ENCODE measurements at regions not wholly inside any gene's neighbourhood (a gene's known extent, or its start where the extent isn't known, plus 50 kb on each side); places are given as distances from the start of the nearest gene placed in this dataset.

DNA sequence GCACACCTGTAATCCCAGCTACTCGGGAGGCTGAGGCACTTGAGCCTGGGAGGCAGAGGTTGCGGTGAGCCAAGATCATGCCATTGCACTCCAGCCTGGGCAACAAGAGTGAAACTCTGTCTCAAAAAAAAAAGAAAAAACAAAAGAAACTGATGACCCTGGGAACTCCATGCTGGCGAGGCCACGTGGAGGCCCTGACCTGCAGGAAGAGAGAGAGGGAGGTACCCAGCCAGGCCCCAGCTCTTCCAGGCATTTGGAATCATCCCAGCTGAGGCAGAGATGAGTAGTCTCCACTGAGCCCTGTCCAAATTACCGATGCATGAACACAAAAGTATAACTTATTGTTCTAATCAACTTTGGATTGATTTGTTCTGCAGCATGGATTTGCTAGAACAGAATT lies 132.0 kb upstream of the ZBTB40 start:
- WGBS (ENCODE audit: extremely low coverage, insufficient coverage, low lambda C conversion rate), result no CpG with 5 or more reads among the region's 5 CpGs
- Histone ChIP-seq H3K18ac (ENCODE audit: low read length) (no peak overlapping the region), H2BK120ac (ENCODE audit: low read depth, low read length) (no peak overlapping the region), H2BK15ac (replicated peaks; ENCODE audit: low read depth) (no peak overlapping the region), H3K56ac (ENCODE audit: low read length) (no peak overlapping the region), H3K36me3 (ENCODE audit: control insufficient read depth, insufficient read depth, low read length) (no peaks in the 10 kb centered on the region), H3K27me3 (ENCODE audit: insufficient read depth, low read length, poor library complexity) (no peaks in the 10 kb centered on the region), H3K79me2 (ENCODE audit: control insufficient read depth, insufficient read depth, low read length) (no peaks in the 10 kb centered on the region), H4K8ac (ENCODE audit: low read depth, low read length) (no peak overlapping the region), H3K4me2 (ENCODE audit: low read length) (no peak overlapping the region), H3K4ac (ENCODE audit: low read depth, low read length) (no peak overlapping the region), H2AK5ac (ENCODE audit: low read length) (no peak overlapping the region), H2BK5ac (ENCODE audit: low read length) (no peak overlapping the region), H3K79me1 (ENCODE audit: low read length) (no peaks in the 10 kb centered on the region), H3K4me3 (ENCODE audit: low read length) (no peak overlapping the region), H3K23ac (ENCODE audit: low read length) (no peak overlapping the region), H3K27ac (ENCODE audit: low read depth, low read length) (no peak overlapping the region), H3K4me1 (ENCODE audit: control insufficient read depth, low read depth, low read length) (peaks cover 2% of the 10 kb centered on the region), H4K5ac (ENCODE audit: low read length) (no peak overlapping the region), H3K9ac (ENCODE audit: low read length) (no peak overlapping the region)
- no peak for DNase-seq

DNA sequence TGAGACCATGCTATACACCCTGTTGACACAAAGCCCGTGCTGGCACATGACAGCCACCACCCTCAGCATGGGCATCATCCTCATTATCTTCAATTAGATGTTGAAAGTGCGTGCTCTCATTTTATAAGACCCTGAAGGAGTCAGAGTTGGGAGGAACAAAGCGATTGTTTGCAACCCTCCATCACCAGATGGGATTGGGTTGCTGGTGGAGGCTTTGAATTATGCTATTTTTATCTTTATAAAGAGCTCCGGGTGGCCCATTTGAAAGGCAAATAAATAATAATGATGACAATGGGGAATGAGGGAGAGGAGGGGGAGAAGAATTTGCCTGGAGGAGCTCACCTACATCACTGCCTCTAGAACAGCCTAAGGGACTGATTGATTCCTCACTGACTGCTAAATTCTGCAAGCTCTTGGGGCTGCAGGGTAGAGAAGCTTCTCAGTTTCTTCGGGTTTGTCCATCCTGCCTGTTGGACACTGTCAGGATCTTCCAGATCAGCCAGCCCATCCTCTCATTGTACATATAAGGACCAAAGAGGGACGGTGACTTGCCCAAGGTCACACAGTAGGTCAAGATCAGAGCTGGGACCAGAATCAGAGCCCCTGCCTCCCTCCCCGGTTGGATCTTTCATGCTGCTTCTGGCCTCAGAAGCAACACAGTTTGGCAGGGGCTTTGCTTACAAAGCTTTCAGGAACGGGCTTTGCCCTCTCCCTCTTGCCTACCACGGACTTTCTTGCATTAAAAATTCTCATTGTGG lies 130.9 kb upstream of the ZBTB40 start:
- H3K4ac ChIP-seq (ENCODE audit: low read depth, low read length), result no peak overlapping the region
- no peak overlapping the region for H3K9ac ChIP-seq (ENCODE audit: low read length)
- H3K36me3 ChIP-seq (ENCODE audit: control insufficient read depth, insufficient read depth, low read length), result no peaks in the 10 kb centered on the region
- no peaks in the 10 kb centered on the region for H3K79me1 ChIP-seq (ENCODE audit: low read length)
- H2BK120ac ChIP-seq (ENCODE audit: low read depth, low read length), result no peak overlapping the region
- H2BK5ac ChIP-seq (ENCODE audit: low read length), result no peak overlapping the region
- H3K4me2 ChIP-seq (ENCODE audit: low read length), result no peak overlapping the region
- no peak overlapping the region for H4K5ac ChIP-seq (ENCODE audit: low read length)
- no peak overlapping the region for H4K8ac ChIP-seq (ENCODE audit: low read depth, low read length)
- H3K4me1 ChIP-seq (ENCODE audit: control insufficient read depth, low read depth, low read length), result peaks cover 2% of the 10 kb centered on the region
- H3K18ac ChIP-seq (ENCODE audit: low read length), result no peak overlapping the region
- H3K27me3 ChIP-seq (ENCODE audit: insufficient read depth, low read length, poor library complexity), result no peaks in the 10 kb centered on the region
- no peak overlapping the region for H2BK15ac ChIP-seq (replicated peaks; ENCODE audit: low read depth)
- H3K23ac ChIP-seq (ENCODE audit: low read length), result no peak overlapping the region
- DNase-seq, result no peak
- no peak overlapping the region for H3K56ac ChIP-seq (ENCODE audit: low read length)
- H2AK5ac ChIP-seq (ENCODE audit: low read length), result no peak overlapping the region
- no peak overlapping the region for H3K4me3 ChIP-seq (ENCODE audit: low read length)
- H3K79me2 ChIP-seq (ENCODE audit: control insufficient read depth, insufficient read depth, low read length), result no peaks in the 10 kb centered on the region
- H3K27ac ChIP-seq (ENCODE audit: low read depth, low read length), result no peak overlapping the region
- no CpG with 5 or more reads among the region's 9 CpGs for WGBS (ENCODE audit: extremely low coverage, insufficient coverage, low lambda C conversion rate)

DNA sequence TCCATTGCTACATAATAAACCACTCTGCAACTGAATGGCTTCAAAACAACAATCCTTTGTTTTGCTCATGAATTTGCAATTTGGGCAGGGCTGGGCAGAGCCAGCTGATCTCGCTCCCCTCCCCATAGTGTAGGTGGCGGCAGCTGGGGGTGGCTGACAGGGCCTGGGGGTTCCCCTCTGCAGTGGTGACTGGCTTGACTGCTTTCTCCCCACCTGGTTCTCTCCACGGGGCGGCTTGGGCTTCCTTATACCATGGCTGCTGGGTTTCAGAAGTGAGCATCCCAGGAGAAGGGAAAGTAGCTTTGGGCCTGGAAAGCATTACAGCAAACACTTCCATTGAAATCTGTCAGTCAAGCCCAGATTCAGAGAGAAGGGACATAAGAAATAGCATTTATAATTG lies 129.7 kb upstream of the ZBTB40 start:
- no peak overlapping the region for H3K4me3 ChIP-seq (ENCODE audit: low read length)
- no peak overlapping the region for H2BK120ac ChIP-seq (ENCODE audit: low read depth, low read length)
- no peak overlapping the region for H3K4me2 ChIP-seq (ENCODE audit: low read length)
- no peak overlapping the region for H2BK5ac ChIP-seq (ENCODE audit: low read length)
- no peak overlapping the region for H2AK5ac ChIP-seq (ENCODE audit: low read length)
- H4K5ac ChIP-seq (ENCODE audit: low read length), result no peak overlapping the region
- no CpG with 5 or more reads among the region's 4 CpGs for WGBS (ENCODE audit: extremely low coverage, insufficient coverage, low lambda C conversion rate)
- H3K9ac ChIP-seq (ENCODE audit: low read length), result no peak overlapping the region
- H2BK15ac ChIP-seq (replicated peaks; ENCODE audit: low read depth), result no peak overlapping the region
- no peak overlapping the region for H3K18ac ChIP-seq (ENCODE audit: low read length)
- no peak overlapping the region for H3K4ac ChIP-seq (ENCODE audit: low read depth, low read length)
- H3K23ac ChIP-seq (ENCODE audit: low read length), result no peak overlapping the region
- H3K27ac ChIP-seq (ENCODE audit: low read depth, low read length), result no peak overlapping the region
- H3K27me3 ChIP-seq (ENCODE audit: insufficient read depth, low read length, poor library complexity), result no peaks in the 10 kb centered on the region
- H3K56ac ChIP-seq (ENCODE audit: low read length), result no peak overlapping the region
- no peak for DNase-seq
- H4K8ac ChIP-seq (ENCODE audit: low read depth, low read length), result no peak overlapping the region
- H3K4me1 ChIP-seq (ENCODE audit: control insufficient read depth, low read depth, low read length), result peaks cover 2% of the 10 kb centered on the region
- no peaks in the 10 kb centered on the region for H3K79me1 ChIP-seq (ENCODE audit: low read length)
- H3K36me3 ChIP-seq (ENCODE audit: control insufficient read depth, insufficient read depth, low read length), result no peaks in the 10 kb centered on the region
- H3K79me2 ChIP-seq (ENCODE audit: control insufficient read depth, insufficient read depth, low read length), result no peaks in the 10 kb centered on the region

- Histone ChIP-seq H3K27ac (ENCODE audit: low read depth, low read length) (no peak overlapping the region), H3K27me3 (ENCODE audit: insufficient read depth, low read length, poor library complexity) (no peaks in the 10 kb centered on the region), H2BK120ac (ENCODE audit: low read depth, low read length) (no peak overlapping the region), H3K56ac (ENCODE audit: low read length) (no peak overlapping the region), H4K5ac (ENCODE audit: low read length) (no peak overlapping the region), H3K4me1 (ENCODE audit: control insufficient read depth, low read depth, low read length) (no peaks in the 10 kb centered on the region), H3K79me1 (ENCODE audit: low read length) (no peaks in the 10 kb centered on the region), H3K9ac (ENCODE audit: low read length) (no peak overlapping the region), H3K4me2 (ENCODE audit: low read length) (no peak overlapping the region), H3K36me3 (ENCODE audit: control insufficient read depth, insufficient read depth, low read length) (no peaks in the 10 kb centered on the region), H3K79me2 (ENCODE audit: control insufficient read depth, insufficient read depth, low read length) (no peaks in the 10 kb centered on the region), H2BK5ac (ENCODE audit: low read length) (no peak overlapping the region), H3K4ac (ENCODE audit: low read depth, low read length) (no peak overlapping the region), H3K4me3 (ENCODE audit: low read length) (no peak overlapping the region), H3K23ac (ENCODE audit: low read length) (no peak overlapping the region), H2AK5ac (ENCODE audit: low read length) (no peak overlapping the region), H3K18ac (ENCODE audit: low read length) (no peak overlapping the region), H4K8ac (ENCODE audit: low read depth, low read length) (no peak overlapping the region), H2BK15ac (replicated peaks; ENCODE audit: low read depth) (no peak overlapping the region)
- WGBS (ENCODE audit: extremely low coverage, insufficient coverage, low lambda C conversion rate), result no CpG with 5 or more reads among the region's 17 CpGs
- no peak for DNase-seq
Measured at GRCh38 chr1:22323141-22323845, 128.4 kb upstream of the ZBTB40 start.

DNA sequence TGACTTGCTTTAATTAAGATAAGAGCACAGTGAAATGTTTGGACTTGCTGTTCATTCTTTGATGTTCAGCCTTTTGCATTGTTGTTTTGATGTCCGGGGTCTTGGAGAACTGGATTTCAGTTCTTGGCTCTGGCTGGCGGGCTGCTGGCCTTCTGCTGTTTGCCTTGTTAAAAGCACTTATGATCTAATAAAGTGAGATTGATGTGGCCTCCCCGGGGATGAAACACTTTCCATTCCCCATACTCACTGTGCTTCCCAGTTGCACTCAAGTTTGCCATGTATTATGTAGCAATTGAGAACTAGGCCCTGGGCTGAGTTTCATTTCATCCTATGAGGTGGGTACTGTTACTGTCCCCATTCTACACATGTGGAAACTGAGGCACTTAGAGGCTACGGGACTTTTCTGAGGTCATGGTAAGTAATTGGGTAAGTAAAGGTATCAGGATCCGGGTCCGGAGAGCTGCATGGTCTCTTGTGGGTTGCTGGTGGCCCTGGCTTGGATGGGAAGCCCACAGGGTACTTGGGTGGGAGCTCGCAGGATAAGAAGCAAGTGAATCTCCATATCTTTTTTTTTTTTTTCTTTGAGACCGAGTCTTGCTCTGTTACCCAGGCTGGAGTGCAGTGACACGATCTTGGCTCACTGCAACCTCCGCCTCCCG lies 127.7 kb upstream of the ZBTB40 start:
- Histone ChIP-seq H3K4ac (ENCODE audit: low read depth, low read length) (no peak overlapping the region), H4K8ac (ENCODE audit: low read depth, low read length) (no peak overlapping the region), H3K4me3 (ENCODE audit: low read length) (no peak overlapping the region), H3K27ac (ENCODE audit: low read depth, low read length) (no peak overlapping the region), H3K56ac (ENCODE audit: low read length) (no peak overlapping the region), H3K36me3 (ENCODE audit: control insufficient read depth, insufficient read depth, low read length) (no peaks in the 10 kb centered on the region), H2BK120ac (ENCODE audit: low read depth, low read length) (no peak overlapping the region), H3K79me1 (ENCODE audit: low read length) (no peaks in the 10 kb centered on the region), H3K18ac (ENCODE audit: low read length) (no peak overlapping the region), H3K27me3 (ENCODE audit: insufficient read depth, low read length, poor library complexity) (no peaks in the 10 kb centered on the region), H3K4me1 (ENCODE audit: control insufficient read depth, low read depth, low read length) (no peaks in the 10 kb centered on the region), H4K5ac (ENCODE audit: low read length) (no peak overlapping the region), H2AK5ac (ENCODE audit: low read length) (no peak overlapping the region), H3K9ac (ENCODE audit: low read length) (no peak overlapping the region), H3K4me2 (ENCODE audit: low read length) (no peak overlapping the region), H3K23ac (ENCODE audit: low read length) (no peak overlapping the region), H3K79me2 (ENCODE audit: control insufficient read depth, insufficient read depth, low read length) (no peaks in the 10 kb centered on the region), H2BK5ac (ENCODE audit: low read length) (no peak overlapping the region), H2BK15ac (replicated peaks; ENCODE audit: low read depth) (no peak overlapping the region)
- WGBS (ENCODE audit: extremely low coverage, insufficient coverage, low lambda C conversion rate), result no CpG with 5 or more reads among the region's 11 CpGs
- no peak for DNase-seq

Measured in mesendoderm (in vitro differentiated cells).